ENCODE measurements at regions not wholly inside any gene's neighbourhood (a gene's known extent, or its start where the extent isn't known, plus 50 kb on each side); places are given as distances from the start of the nearest gene placed in this dataset.
"Not testable (repeated sequence)": the region's sequence is repeated elsewhere in the genome, so short reads cannot be mapped to it uniquely, and the experiment has no call there.

GRCh38 chr9:81455462-81456219, 233.7 kb downstream of the TLE1 start:
- FAIRE-seq (no peak), DNase-seq (ENCODE audit: low spot score in 2 of 2) (no peak)

GRCh38 chr9:81445331-81445921, 243.9 kb downstream of the TLE1 start:
- DNase-seq (ENCODE audit: low spot score in 2 of 2): no peak
- FAIRE-seq: no peak

DNA sequence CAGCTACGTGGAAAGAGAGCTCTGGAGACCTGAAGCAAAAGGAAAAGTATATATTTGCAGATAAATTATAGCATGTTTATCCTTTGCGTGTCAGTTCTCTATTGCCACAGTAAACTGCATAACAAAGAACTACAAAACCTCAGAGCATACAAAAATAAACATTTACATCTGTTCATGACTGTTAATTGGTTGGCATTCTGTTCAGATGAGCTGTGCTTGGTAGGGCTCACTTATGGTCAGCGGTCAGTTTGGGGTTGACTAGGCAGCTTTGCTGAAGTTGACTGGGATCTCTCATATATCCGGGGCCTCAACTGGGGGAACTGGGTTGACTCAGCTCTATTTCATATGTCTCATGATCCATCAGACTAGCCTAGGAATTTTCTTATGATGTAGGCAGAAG, 257.7 kb downstream of the TLE1 start:
- FAIRE-seq (no peak), DNase-seq (ENCODE audit: low spot score in 2 of 2) (no peak)

DNA sequence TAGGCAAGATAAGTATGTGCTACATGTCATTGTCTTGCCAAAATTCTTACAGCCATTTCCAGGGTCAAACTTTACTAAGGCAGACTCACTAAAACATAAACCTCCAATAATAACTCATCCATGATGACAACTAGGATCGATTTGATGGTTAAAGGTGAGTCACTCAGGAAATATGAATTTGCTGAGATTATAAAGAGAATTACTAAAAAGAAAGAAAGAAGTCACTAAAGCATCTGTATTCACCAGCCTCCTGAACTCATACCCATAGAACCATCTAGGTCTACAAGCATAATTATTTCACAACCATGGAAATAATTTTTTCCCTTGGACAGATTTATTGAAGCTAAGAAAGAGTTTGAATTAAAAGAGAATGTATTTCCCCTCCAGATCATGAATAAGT, 258.6 kb downstream of the TLE1 start:
- DNase-seq (ENCODE audit: low spot score in 2 of 2): no peak
- no peak for FAIRE-seq

DNA sequence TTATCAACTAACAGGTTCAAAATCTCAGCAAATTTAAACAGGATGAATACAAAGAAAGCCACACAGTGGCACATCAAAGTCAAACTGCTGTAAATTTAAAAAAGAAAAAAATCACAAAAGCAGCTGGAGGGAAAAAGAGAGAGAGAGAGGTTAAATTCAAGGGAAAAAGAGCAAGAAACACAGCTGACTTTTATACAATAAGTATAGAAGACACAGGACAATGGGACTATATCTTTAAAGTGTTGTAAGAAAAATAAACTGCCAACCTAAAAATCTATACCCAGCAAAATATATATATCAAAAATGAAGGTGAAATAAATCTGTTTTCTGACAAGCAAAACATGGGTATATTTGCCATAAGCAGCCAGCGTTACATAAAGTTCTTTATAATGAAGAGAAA, 261.5 kb downstream of the TLE1 start:
- FAIRE-seq (no peak), DNase-seq (ENCODE audit: low spot score in 2 of 2) (no peak)

GRCh38 chr9:81424431-81424830, 264.9 kb downstream of the TLE1 start:
- DNase-seq (ENCODE audit: low spot score in 2 of 2) (no peak), FAIRE-seq (no peak)

DNA sequence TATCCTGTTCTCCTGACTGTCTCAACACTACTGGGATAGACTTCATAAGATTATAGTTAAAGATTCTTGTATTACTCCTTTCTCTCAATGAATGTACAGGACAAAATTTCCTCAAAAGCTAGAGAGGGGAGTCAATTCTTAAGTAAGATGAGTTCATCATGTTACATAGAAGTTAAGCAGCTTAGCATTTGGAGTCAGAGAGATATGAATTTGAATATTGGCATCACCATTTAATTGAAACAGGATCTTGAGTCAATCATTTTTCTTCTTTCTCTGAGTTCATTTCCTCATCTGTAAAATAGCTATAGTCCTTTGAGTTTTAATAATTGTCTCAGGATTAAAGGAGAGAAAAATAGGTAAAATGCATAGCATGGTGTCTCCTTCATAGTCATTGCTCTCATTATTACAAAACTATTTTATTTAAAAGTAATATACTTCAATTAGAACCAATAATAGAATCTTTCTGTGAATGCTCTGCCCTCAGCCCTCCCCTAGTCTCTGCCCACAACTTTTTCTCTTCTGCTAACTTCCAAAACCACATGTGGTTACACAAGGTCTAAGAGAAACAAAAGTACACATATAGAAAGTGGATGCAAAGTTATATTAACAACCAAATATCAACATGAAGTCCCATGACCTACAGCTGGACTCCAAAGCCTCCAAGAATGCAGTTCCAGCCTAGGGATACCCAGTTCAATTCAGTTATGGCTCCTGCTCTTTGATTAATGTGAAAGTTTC, 265.6 kb downstream of the TLE1 start:
- FAIRE-seq (no peak), DNase-seq (ENCODE audit: low spot score in 2 of 2) (no peak)

DNA sequence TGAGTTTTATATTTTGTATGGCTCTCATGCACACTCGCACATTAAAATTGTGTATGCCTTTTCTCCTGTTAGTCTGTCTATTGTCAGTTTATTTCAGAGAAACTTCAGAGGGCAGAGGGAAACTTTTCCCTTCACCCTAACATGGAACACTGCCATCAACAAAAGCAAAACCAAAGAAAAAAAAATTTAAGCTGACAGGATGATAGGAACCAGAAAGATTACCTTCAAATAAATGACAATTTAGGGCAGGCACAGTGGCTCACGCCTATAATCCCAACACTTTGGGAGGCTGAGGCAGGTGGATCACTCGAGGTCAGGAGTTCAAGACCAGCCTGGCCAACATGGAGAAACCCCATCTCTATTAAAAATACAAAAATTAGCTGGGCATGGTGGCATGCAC, 268.3 kb downstream of the TLE1 start:
- not testable (repeated sequence) for FAIRE-seq; DNase-seq (ENCODE audit: low spot score in 2 of 2)

DNA sequence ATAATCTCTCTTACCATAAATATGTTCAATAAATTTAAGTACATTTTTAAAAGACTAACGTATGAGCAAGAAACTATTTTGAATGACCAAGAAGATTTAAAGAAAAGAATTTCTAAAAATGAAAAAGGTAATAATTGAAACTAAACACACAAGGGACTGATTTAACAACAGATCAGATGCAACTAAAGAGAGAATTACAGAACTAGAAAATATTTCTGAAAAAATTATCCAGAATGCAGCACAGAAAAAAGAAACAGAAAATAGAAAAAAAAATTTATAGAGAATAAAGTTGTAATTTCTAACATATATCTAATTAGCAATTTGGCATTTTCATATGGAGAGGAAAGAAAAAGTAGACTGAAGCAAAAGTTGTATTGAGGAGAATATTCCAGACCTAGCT, 269.3 kb downstream of the TLE1 start:
- DNase-seq (ENCODE audit: low spot score in 2 of 2) (no peak), FAIRE-seq (no peak)

DNA sequence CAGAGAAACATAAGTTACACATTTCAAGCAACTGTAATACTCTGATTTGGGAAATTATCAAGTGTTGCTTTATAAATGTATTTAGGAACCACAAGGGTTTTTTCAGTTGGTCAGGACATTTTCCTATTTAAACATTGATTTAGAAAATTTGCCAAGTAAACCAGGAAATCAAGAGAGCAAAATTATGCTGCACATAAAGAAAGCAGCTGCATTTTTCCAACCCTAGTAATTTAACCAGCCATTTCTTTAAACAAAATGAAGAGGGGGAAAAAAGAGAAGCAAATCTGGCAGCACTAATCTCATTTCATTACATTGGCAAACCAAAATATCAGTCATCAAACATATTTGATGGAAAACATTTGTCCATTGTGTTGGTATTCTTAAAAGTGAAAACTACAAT, 271.4 kb downstream of the TLE1 start:
- FAIRE-seq (no peak), DNase-seq (ENCODE audit: low spot score in 2 of 2) (no peak)

DNA sequence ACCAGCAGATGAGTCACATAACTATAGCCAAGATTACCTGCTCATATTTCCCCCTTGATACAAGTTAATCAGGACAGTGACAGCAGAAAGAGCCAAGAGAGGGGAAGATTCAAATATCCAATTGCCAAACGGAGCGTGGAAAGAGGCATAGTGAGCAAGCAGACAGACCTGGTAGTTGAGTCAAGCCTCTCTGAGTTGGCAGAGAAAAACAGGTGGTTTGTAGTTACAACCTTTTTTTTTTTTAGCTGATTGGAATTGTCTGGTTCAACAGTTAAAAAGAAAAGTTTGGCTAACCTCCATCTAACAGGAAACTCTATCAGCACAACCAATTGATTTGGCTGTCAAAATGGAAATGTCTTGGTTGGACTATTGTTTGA, 272.1 kb downstream of the TLE1 start:
- no peak for DNase-seq (ENCODE audit: low spot score in 2 of 2)
- no peak for FAIRE-seq

GRCh38 chr9:81416476-81417298, 272.7 kb downstream of the TLE1 start:
- DNase-seq (ENCODE audit: low spot score in 2 of 2) (no peak), FAIRE-seq (no peak)

GRCh38 chr9:81414836-81415235, 274.5 kb downstream of the TLE1 start:
- DNase-seq (ENCODE audit: low spot score in 2 of 2) (no peak), FAIRE-seq (no peak)

DNA sequence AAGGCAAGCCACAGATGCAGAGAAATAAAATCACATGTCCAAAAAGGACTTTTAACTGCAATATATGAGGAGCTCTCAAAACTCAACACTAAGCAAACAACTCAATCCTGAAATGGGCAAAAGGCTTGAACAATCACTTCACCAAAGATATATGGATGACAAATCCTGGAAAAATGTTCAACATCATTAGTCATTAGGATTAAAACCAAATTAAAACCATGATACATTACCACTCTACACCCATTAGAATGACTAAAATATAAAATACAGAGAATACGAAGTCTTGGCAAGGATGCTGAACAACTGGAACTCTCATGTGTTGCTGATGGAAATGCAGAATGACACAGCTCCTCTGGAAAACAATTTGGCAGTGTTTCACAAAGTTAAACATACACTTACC, 277.4 kb downstream of the TLE1 start:
- FAIRE-seq (no peak), DNase-seq (ENCODE audit: low spot score in 2 of 2) (no peak)

GRCh38 chr9:81410201-81410600, 279.1 kb downstream of the TLE1 start:
- DNase-seq (ENCODE audit: low spot score in 2 of 2) (no peak), FAIRE-seq (no peak)

DNA sequence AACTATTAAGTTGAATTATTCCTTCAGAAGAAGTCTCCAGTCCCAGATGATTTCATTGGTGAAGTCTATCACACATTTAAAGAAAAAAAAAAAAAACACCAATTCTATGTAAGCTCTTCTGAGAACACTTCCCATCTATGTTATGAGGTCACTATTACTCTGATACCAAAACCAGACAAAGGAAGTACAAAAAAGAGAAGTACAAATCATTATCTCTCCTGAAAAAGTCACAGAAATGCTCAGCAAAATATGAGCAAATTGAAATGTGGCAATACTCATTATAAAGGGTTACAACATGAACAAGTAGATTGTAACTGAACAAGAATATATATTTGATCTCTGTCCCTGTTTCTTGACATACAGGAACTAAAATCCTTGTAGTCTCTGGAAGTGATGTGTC, 280.4 kb downstream of the TLE1 start:
- DNase-seq (ENCODE audit: low spot score in 2 of 2) (no peak), FAIRE-seq (no peak)

DNA sequence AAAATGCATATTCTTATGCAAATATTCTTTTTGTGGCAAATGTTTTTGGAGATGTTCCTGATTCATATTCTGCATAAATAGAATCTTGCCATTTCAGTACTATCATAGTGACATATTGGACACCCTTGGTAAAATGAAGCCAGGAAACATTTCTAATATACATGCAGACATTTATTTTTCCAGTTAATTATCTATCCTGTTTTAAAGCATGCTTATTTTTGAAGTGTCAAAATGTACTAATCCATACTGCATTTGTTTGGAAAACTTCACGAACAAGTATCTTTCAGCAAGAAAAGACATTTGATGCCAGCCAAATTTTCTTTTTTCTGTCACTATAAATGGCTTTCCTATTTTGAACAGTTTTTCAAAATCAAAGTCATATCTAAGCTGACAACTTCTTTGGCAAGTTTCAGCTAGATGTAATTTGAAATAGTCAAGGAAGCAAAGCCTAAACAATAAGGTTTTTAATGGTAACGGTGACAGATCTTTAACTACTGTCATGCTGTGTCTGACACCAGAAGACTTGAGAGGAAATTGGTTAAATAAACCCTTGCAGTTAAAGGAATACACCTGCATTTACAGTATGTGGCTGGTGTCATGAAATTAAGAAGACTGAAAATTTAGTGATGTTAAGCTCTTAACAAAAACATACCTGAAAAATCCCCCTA, 284.3 kb downstream of the TLE1 start:
- DNase-seq (ENCODE audit: low spot score in 2 of 2): no peak
- no peak for FAIRE-seq

DNA sequence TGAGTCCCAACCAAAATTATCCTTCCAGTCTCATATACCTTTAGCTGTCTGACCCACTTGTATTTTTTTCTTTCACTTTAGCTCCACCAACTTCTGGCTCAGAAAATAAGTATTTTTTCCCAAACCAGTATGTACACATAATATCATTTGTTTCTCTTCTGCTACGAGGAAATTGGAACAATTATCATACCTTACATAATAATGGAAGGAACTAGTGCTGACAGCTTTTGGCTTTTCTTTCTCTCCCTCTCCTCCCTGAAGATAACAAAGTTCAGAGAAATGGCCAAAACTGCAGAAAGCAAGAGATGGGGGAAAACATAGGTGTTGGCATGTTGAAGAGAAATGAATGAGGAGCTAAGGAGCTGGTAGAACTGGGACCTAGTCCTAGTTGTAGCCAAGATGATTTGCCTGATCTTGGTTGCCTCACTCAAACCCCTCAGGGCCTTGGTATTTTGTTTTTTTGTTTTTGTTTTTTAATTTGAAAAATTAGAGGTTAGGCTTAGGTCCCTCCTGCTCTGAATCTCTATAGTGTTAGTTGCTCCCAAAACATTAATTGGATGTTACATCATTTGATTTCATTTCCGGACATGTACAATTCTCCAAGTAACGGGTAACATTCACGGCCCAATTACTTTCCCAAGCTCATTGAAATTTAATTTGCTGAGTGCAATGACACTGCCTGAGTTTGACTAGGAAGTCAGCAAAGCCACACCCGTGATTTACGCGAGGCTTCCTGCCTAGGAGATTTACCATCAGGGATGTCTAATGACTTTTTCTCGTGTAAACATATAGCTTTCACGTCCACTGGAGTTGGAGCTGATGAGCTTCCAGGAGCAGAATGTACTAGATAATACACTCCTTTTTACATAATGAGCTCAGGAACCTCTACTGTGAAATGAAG, 291.6 kb downstream of the TLE1 start:
- FAIRE-seq: no peak
- DNase-seq (ENCODE audit: low spot score in 2 of 2): no peak

GRCh38 chr9:81396528-81396927, 292.8 kb downstream of the TLE1 start:
- FAIRE-seq (no peak), DNase-seq (ENCODE audit: low spot score in 2 of 2) (no peak)

All from frontal cortex (tissue), 3 donors.